ENCODE measurements at regions not wholly inside any gene's neighbourhood (a gene's known extent, or its start where the extent isn't known, plus 50 kb on each side); places are given as distances from the start of the nearest gene placed in this dataset.
"Not testable (repeated sequence)": the region's sequence is repeated elsewhere in the genome, so short reads cannot be mapped to it uniquely, and the experiment has no call there.

- not testable (repeated sequence) for DNase-seq
Observed at GRCh38 chr15:98088307-98088945, 127.9 kb downstream of the ARRDC4 start.

GRCh38 chr15:98089352-98089751, 128.8 kb downstream of the ARRDC4 start:
- DNase-seq: not testable (repeated sequence)

GRCh38 chr15:98097986-98098385, 137.5 kb downstream of the ARRDC4 start:
- DNase-seq: not testable (repeated sequence)

GRCh38 chr15:98100606-98101005, 140.1 kb downstream of the ARRDC4 start:
- not testable (repeated sequence) for DNase-seq

GRCh38 chr15:98103570-98103969, 143.1 kb downstream of the ARRDC4 start:
- DNase-seq: no peak

GRCh38 chr15:98104386-98105151, 144.1 kb downstream of the ARRDC4 start:
- DNase-seq: not testable (repeated sequence)

GRCh38 chr15:98106615-98107194, 146.2 kb downstream of the ARRDC4 start:
- DNase-seq: not testable (repeated sequence)

GRCh38 chr15:98111806-98112205, 151.3 kb downstream of the ARRDC4 start:
- no peak for DNase-seq

- no peak for DNase-seq
Observed at GRCh38 chr15:98113327-98113726, 152.8 kb downstream of the ARRDC4 start.

GRCh38 chr15:98120561-98120960, 160.1 kb downstream of the ARRDC4 start:
- no peak for DNase-seq

- peak; percentile 36 for DNase-seq
Observed at GRCh38 chr15:98121536-98121935, 161.0 kb downstream of the ARRDC4 start.

GRCh38 chr15:98121957-98122356, 161.5 kb downstream of the ARRDC4 start:
- peak; percentile 41 for DNase-seq

GRCh38 chr15:98123297-98123696, 162.8 kb downstream of the ARRDC4 start:
- no peak for DNase-seq

- no peak for DNase-seq
Observed at GRCh38 chr15:98123834-98124233, 163.3 kb downstream of the ARRDC4 start.

- DNase-seq: no peak
Observed at GRCh38 chr15:98124581-98124980, 164.1 kb downstream of the ARRDC4 start.

- peak; percentile 76 for DNase-seq
Observed at GRCh38 chr15:98126326-98127085, 166.0 kb downstream of the ARRDC4 start.

GRCh38 chr15:98127586-98127985, 167.1 kb downstream of the ARRDC4 start:
- DNase-seq: no peak

GRCh38 chr15:98131924-98132323, 171.4 kb downstream of the ARRDC4 start:
- DNase-seq: no peak

- DNase-seq: no peak
Observed at GRCh38 chr15:98134905-98135304, 174.4 kb downstream of the ARRDC4 start.

- DNase-seq: no peak
Observed at GRCh38 chr15:98138910-98139309, 178.4 kb downstream of the ARRDC4 start.

- no peak for DNase-seq
Observed at GRCh38 chr15:98139337-98139736, 178.8 kb downstream of the ARRDC4 start.

- no peak for DNase-seq
Observed at GRCh38 chr15:98142572-98142971, 182.1 kb downstream of the ARRDC4 start.

GRCh38 chr15:98143116-98143515, 182.6 kb downstream of the ARRDC4 start:
- DNase-seq: peak; percentile 25

All from tongue (tissue), 1 donor.